DOHH2 (cell line): ENCODE measurements at regions not wholly inside any gene's neighbourhood (a gene's known extent, or its start where the extent isn't known, plus 50 kb on each side); places are given as distances from the start of the nearest gene placed in this dataset.
"Not testable (repeated sequence)": the region's sequence is repeated elsewhere in the genome, so short reads cannot be mapped to it uniquely, and the experiment has no call there.

Experiments used
- EZH2phosphoT487 ChIP-seq: fragments of 200-600 bp; sonication (generic); IDR thresholded peaks from 2 replicates; pipeline ENCODE4 v1.6.1; 2017; ENCODE audit warnings: borderline replicate concordance, mild to moderate bottlenecking, antibody characterized with exemption, low read length, moderate library complexity, mixed read lengths
- TF ChIP-seq, protein P1 (sequence below): fragments of 200-600 bp; sonication (generic); IDR thresholded peaks from one replicate; pipeline ENCODE4 v1.5.1; 2014; ENCODE audit warnings: antibody characterized with exemption, mild to moderate bottlenecking, low read depth, low read length; ENCODE audit not compliant: poor library complexity, severe bottlenecking

DNA sequence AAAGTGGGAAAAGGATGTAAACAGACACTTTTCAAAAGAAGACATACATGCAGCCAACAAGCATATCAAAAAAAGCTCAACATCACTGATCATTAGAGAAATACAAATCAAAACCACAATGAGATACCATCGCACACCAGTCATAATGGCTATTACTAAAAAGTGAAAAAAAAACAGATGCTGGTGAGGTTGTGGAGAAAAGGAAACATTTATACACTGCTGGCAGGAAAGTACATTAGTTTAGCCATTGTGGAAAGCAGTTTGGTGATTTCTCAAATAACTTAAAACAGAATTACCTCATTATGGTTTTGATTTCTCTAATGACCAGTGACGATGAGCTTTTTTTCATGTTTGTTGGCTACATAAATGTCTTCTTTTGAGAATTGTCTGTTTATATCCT lies 315.9 kb downstream of the SUCLA2 start:
- TF ChIP-seq, protein P1, sequence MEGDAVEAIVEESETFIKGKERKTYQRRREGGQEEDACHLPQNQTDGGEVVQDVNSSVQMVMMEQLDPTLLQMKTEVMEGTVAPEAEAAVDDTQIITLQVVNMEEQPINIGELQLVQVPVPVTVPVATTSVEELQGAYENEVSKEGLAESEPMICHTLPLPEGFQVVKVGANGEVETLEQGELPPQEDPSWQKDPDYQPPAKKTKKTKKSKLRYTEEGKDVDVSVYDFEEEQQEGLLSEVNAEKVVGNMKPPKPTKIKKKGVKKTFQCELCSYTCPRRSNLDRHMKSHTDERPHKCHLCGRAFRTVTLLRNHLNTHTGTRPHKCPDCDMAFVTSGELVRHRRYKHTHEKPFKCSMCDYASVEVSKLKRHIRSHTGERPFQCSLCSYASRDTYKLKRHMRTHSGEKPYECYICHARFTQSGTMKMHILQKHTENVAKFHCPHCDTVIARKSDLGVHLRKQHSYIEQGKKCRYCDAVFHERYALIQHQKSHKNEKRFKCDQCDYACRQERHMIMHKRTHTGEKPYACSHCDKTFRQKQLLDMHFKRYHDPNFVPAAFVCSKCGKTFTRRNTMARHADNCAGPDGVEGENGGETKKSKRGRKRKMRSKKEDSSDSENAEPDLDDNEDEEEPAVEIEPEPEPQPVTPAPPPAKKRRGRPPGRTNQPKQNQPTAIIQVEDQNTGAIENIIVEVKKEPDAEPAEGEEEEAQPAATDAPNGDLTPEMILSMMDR, result not testable (repeated sequence)
- TF ChIP-seq EZH2phosphoT487, result not testable (repeated sequence)
